VCaP (cell line): ENCODE measurements at regions not wholly inside any gene's neighbourhood (a gene's known extent, or its start where the extent isn't known, plus 50 kb on each side); places are given as distances from the start of the nearest gene placed in this dataset.

Source experiments
- H3K27ac ChIP-seq: fragments of 450-650 bp; 2 replicates; pipeline ENCODE4 v1.5.1; 2017
- TF ChIP-seq, protein P1 (sequence below): fragments of 450-650 bp; conservative IDR thresholded peaks from 2 replicates; pipeline ENCODE4 v1.5.1; 2017; ENCODE audit warnings: mild to moderate bottlenecking, moderate library complexity

DNA sequence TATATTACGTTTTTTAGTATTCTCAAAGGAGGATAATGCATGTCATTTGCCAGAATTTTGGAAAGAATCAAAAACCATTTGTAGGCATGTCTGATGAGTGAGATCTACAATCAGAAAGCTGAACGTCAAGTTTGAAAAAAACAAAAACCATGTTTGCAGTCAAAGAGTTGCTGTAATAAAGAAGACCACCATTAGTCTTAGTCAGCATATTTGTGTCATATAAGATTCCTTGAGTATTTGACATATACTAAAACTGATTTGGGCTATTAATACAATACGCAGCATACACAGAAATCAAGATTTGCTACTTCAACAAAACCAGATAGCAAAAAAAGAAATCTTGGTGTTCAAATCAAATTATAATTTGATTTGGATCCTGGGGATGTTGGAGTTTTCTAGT is 247.5 kb downstream of the SAMD5 start:
- H3K27ac ChIP-seq, result no peak overlapping the region
- TF ChIP-seq, protein P1, sequence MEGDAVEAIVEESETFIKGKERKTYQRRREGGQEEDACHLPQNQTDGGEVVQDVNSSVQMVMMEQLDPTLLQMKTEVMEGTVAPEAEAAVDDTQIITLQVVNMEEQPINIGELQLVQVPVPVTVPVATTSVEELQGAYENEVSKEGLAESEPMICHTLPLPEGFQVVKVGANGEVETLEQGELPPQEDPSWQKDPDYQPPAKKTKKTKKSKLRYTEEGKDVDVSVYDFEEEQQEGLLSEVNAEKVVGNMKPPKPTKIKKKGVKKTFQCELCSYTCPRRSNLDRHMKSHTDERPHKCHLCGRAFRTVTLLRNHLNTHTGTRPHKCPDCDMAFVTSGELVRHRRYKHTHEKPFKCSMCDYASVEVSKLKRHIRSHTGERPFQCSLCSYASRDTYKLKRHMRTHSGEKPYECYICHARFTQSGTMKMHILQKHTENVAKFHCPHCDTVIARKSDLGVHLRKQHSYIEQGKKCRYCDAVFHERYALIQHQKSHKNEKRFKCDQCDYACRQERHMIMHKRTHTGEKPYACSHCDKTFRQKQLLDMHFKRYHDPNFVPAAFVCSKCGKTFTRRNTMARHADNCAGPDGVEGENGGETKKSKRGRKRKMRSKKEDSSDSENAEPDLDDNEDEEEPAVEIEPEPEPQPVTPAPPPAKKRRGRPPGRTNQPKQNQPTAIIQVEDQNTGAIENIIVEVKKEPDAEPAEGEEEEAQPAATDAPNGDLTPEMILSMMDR, result no peak

DNA sequence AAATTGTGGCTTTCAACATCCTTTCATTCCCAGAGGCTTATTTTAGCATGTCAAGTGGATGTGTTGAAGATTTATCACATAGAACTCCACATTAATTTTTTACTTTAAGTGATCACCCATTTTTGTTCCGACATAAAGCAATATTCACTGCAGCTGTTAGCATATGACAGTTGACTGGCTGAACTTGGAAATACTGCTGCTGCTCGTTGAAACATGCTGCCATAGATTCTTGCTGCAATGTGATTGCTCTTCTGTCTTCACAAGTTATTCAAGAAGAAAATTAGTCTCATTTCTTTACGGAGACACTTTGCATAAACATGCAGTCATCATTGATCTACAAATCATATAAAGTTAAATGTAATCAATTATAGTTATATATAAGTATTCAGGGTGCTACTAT is 248.4 kb downstream of the SAMD5 start:
- H3K27ac ChIP-seq, result no peak overlapping the region
- TF ChIP-seq, protein P1, result no peak

DNA sequence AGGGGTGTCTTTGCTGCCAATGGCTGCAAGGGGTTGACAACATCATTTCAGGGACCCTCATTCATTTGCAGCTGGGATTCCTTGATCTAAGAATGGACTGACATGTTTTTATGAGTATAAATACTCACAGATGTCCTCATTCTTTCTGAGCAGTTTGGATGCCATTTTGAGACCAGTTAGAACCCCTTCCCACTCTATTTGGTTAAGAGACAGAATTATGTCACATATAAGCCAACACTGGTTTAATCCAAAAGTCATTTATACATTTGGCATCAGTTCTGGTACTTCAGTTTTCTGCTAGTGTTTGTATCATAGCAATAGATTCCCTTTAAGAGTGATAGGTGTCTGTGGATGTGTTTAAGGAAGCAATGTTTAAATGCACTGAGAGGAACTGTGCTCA is 248.8 kb downstream of the SAMD5 start:
- TF ChIP-seq, protein P1, result no peak
- no peak overlapping the region for H3K27ac ChIP-seq

DNA sequence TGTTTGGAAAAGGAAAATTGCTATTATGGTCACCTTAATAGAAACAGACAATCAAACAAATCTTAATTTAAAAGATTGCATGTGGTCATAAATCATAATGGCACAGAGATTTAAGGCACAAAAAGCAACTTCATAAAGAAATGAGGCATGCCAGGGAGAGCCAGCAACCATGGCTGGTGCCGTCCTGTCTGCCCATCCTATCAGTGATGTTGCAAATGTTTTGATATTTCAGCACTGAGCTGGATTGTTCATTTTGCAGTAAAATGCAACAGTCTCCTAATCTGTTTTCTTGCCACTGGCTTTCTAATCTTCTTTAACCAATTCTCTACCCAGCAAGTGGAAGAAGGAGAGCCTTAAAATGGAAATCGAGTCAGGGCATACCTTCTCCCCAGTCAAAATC is 249.8 kb downstream of the SAMD5 start:
- H3K27ac ChIP-seq, result no peak overlapping the region

GRCh38 chr6:147759093-147759492 is 250.6 kb downstream of the SAMD5 start:
- TF ChIP-seq, protein P1, result no peak
- H3K27ac ChIP-seq, result no peak overlapping the region

More for the DNA sequence above, 249.8 kb downstream of the SAMD5 start:
- TF ChIP-seq, protein P1, result no peak

DNA sequence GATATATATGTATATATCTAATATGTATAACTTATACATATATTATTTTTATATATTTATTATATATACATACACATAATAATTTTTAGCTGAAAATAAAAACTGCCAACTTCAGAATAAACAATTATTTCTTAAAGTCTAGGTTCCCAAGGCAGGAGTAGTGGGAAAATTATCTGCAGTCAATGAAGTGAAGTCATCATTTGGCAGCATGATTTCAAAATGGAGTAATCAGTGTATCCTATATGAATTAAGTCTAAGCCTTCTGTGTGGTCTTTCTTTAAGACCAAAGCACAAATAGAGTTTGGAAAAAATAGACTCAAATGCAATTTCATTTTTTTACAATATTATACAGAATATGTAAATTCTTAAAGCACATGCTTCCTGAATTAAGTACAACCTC is 251.0 kb downstream of the SAMD5 start:
- no peak overlapping the region for H3K27ac ChIP-seq
- TF ChIP-seq, protein P1, result no peak

DNA sequence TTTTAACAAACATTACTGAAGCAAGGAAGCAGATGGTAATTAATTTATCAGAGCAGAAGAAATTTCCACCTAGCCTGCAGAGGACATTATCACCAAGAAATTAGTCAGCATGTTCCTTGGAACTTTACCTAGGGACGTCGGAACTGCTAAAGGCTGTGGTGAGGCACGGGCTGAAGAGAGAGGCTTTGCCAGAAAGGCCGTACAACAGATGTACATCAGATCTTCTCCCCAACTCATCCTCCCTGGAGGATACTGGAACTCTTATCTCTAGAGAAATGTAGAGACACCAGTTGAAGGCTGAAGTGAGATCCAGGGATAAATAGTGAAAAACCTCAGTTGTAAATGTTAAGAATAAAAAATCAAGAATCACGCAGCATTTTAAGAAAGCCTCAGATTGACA is 257.1 kb downstream of the SAMD5 start:
- no peak overlapping the region for H3K27ac ChIP-seq
- TF ChIP-seq, protein P1, result no peak

- H3K27ac ChIP-seq, result peak overlapping the region; percentile 78
- TF ChIP-seq, protein P1, result no peak
Observed at GRCh38 chr6:147768969-147769368, 260.5 kb downstream of the SAMD5 start.
